ENCODE measurements at regions not wholly inside any gene's neighbourhood (a gene's known extent, or its start where the extent isn't known, plus 50 kb on each side); places are given as distances from the start of the nearest gene placed in this dataset.

GRCh38 chrX:114332766-114333165, 251.1 kb upstream of the HTR2C start:
- no peak overlapping the region for H3K4me3 ChIP-seq (ENCODE audit: low read depth, low read length)
- no peak for DNase-seq (ENCODE audit: low read depth)

GRCh38 chrX:114334473-114334982, 249.4 kb upstream of the HTR2C start:
- H3K4me3 ChIP-seq (ENCODE audit: low read depth, low read length) = no peak overlapping the region
- DNase-seq (ENCODE audit: low read depth) = no peak

GRCh38 chrX:114338870-114339269, 245.0 kb upstream of the HTR2C start:
- no peak for DNase-seq (ENCODE audit: low read depth)
- no peak overlapping the region for H3K4me3 ChIP-seq (ENCODE audit: low read depth, low read length)

GRCh38 chrX:114344756-114345349, 239.0 kb upstream of the HTR2C start:
- no peak overlapping the region for H3K4me3 ChIP-seq (ENCODE audit: low read depth, low read length)
- DNase-seq (ENCODE audit: low read depth) = peak; percentile 7

- DNase-seq (ENCODE audit: low read depth) = no peak
- H3K4me3 ChIP-seq (ENCODE audit: low read depth, low read length) = no peak overlapping the region
Measured at GRCh38 chrX:114361076-114361725, 222.7 kb upstream of the HTR2C start.

GRCh38 chrX:114363346-114363745, 220.5 kb upstream of the HTR2C start:
- DNase-seq (ENCODE audit: low read depth) = no peak
- no peak overlapping the region for H3K4me3 ChIP-seq (ENCODE audit: low read depth, low read length)

GRCh38 chrX:114365065-114365834, 218.6 kb upstream of the HTR2C start:
- no peak for DNase-seq (ENCODE audit: low read depth)
- no peak overlapping the region for H3K4me3 ChIP-seq (ENCODE audit: low read depth, low read length)

GRCh38 chrX:114372937-114373336, 210.9 kb upstream of the HTR2C start:
- DNase-seq (ENCODE audit: low read depth) = no peak
- H3K4me3 ChIP-seq (ENCODE audit: low read depth, low read length) = no peak overlapping the region

GRCh38 chrX:114390251-114390796, 193.6 kb upstream of the HTR2C start:
- no peak overlapping the region for H3K4me3 ChIP-seq (ENCODE audit: low read depth, low read length)
- DNase-seq (ENCODE audit: low read depth) = no peak
